ENCODE measurements at regions not wholly inside any gene's neighbourhood (a gene's known extent, or its start where the extent isn't known, plus 50 kb on each side); places are given as distances from the start of the nearest gene placed in this dataset.
"Not testable (repeated sequence)": the region's sequence is repeated elsewhere in the genome, so short reads cannot be mapped to it uniquely, and the experiment has no call there.

- DNase-seq = not testable (repeated sequence)
Measured at GRCh38 chr3:75611724-75612460, 52.2 kb upstream of the FRG2C start.

Data from fibroblast of skin of right quadriceps (primary cell).